HepG2 (cell line): ENCODE measurements at regions not wholly inside any gene's neighbourhood (a gene's known extent, or its start where the extent isn't known, plus 50 kb on each side); places are given as distances from the start of the nearest gene placed in this dataset.

Experiments used
- ATAC-seq: fragments of 200-7000 bp; cut with Tn5 transposase; 3 replicates; pipeline ENCODE4 v1.9.1; 2020; ENCODE audit warnings: mild to moderate bottlenecking, moderate library complexity
- BruUV-seq: library from RNA; stranded (reverse); fragments of 400-500 nt; replicated peaks from 2 replicates; lab custom pipeline; 2021; lab: Mats Ljungman, UMichigan
- CTCF ChIA-PET: fragments of 300-600 bp; formaldehyde crosslinking; extraction: SDS; loops from one replicate; lab custom pipeline; 2021; ENCODE audit warnings: low total read pairs, inconsistent platforms, low intra/inter-chr PET ratio; lab: Yijun Ruan, JAX
- POLR2A ChIA-PET: fragments of 350-600 bp; sonication (Branson Sonifier 250); formaldehyde crosslinking; loops from one replicate; lab custom pipeline; 2020; ENCODE audit warnings: antibody characterized with exemption, inconsistent platforms; lab: Yijun Ruan, JAX
- DNase-seq: peaks from one replicate; pipeline ENCODE4 v3.0.0-alpha.2; 2015; ENCODE audit warnings: low spot score
- FAIRE-seq: peaks from 3 replicates; lab custom pipeline; 2011; peaks lifted over from hg19 to GRCh38; lab: Jason Lieb, UNC
- H2AFZ ChIP-seq: one replicate; pipeline ENCODE4 v1.6.1; 2011; ENCODE audit warnings: low read length, inconsistent platforms
- H3K27ac ChIP-seq: fragments of 300-600 bp; 3 replicates; pipeline ENCODE4 v1.8.0; 2011; ENCODE audit warnings: mixed run types, mild to moderate bottlenecking, mixed read lengths, low read length, inconsistent platforms; ENCODE audit not compliant: insufficient read depth; ENCODE audit errors: extremely low read length
- H3K27me3 ChIP-seq, 2 experiments: fragments of 200-600 bp in 1 of 2; 2 replicates in 1 of 2; 3 replicates in 1 of 2; pipeline versions ENCODE4 v1.6.0 to v1.8.0; 2011; ENCODE audit warnings: low read length in 2 of 2, mild to moderate bottlenecking in 2 of 2, moderate library complexity in 2 of 2, inconsistent platforms in 1 of 2; ENCODE audit not compliant: insufficient read depth in 2 of 2, control insufficient read depth in 1 of 2
- H3K36me3 ChIP-seq, 2 experiments: fragments of 200-600 bp in 1 of 2; replicated peaks in 1 of 2; 2 replicates in 1 of 2; 3 replicates in 1 of 2; pipeline versions ENCODE4 v1.5.1 to v1.8.0; 2011; ENCODE audit warnings: low read length in 2 of 2, inconsistent platforms in 1 of 2; ENCODE audit not compliant: insufficient read depth in 2 of 2, control insufficient read depth in 1 of 2
- H3K4me1 ChIP-seq: 2 replicates; pipeline ENCODE4 v1.5.1; 2012; ENCODE audit warnings: low read length, inconsistent platforms; ENCODE audit not compliant: insufficient read depth
- H3K4me2 ChIP-seq: 2 replicates; pipeline ENCODE4 v1.6.0; 2011; ENCODE audit warnings: low read depth, low read length, inconsistent platforms
- H3K4me3 ChIP-seq, 3 experiments: fragments of 200-600 bp in 1 of 3; sonication (generic), shearing (Covaris generic) in 1 of 3; replicated peaks in 1 of 3; 2 replicates each; pipeline ENCODE4 v1.5.1; 2011 to 2016; ENCODE audit warnings: low read length in 3 of 3, inconsistent platforms in 2 of 3, low read depth in 2 of 3, mild to moderate bottlenecking in 2 of 3, control low read depth in 1 of 3, mixed read lengths in 1 of 3; ENCODE audit not compliant: insufficient read depth in 1 of 3
- H3K79me2 ChIP-seq: one replicate; pipeline ENCODE4 v1.6.1; 2011; ENCODE audit warnings: low read length, inconsistent platforms; ENCODE audit not compliant: insufficient read depth
- H3K9ac ChIP-seq: 2 replicates; pipeline ENCODE4 v1.6.0; 2011; ENCODE audit warnings: mild to moderate bottlenecking, low read depth, low read length, inconsistent platforms; ENCODE audit not compliant: insufficient read depth
- H3K9me3 ChIP-seq: 2 replicates; pipeline ENCODE4 v1.5.1; 2012; ENCODE audit warnings: mild to moderate bottlenecking, low read length
- H4K20me1 ChIP-seq: 2 replicates; pipeline ENCODE4 v1.6.0; 2011; ENCODE audit warnings: inconsistent platforms, mild to moderate bottlenecking, low read length, moderate library complexity; ENCODE audit not compliant: insufficient read depth
- CREM ChIP-seq, 2 experiments: sonication (generic) in 1 of 2; formaldehyde crosslinking in 1 of 2; IDR thresholded peaks; 2 replicates each; pipeline versions ENCODE4 v1.4.0 to v1.6.1; 2016 to 2020; ENCODE audit warnings: antibody characterized with exemption in 1 of 2, mild to moderate bottlenecking in 1 of 2, missing genetic modification reagents in 1 of 2
- DMAP1 ChIP-seq: IDR thresholded peaks from 2 replicates; pipeline ENCODE4 v1.6.1; 2016
- ELF3 ChIP-seq: IDR thresholded peaks from 2 replicates; pipeline ENCODE4 v1.6.1; 2016; ENCODE audit warnings: missing genetic modification reagents, missing compliant biosample characterization
- FOXK1 ChIP-seq: sonication (generic); formaldehyde crosslinking; IDR thresholded peaks from 2 replicates; pipeline ENCODE4 v1.4.0; 2020; ENCODE audit warnings: low read depth, missing genetic modification reagents, borderline replicate concordance
- HOXA9 ChIP-seq: sonication (generic); formaldehyde crosslinking; IDR thresholded peaks from 2 replicates; pipeline ENCODE4 v1.8.1; 2022; ENCODE audit warnings: missing genetic modification reagents, mild to moderate bottlenecking, moderate library complexity, borderline replicate concordance
- KDM3A ChIP-seq: IDR thresholded peaks from 2 replicates; pipeline ENCODE4 v1.6.1; 2018; ENCODE audit warnings: low read depth, missing compliant biosample characterization
- KLF9 ChIP-seq: IDR thresholded peaks from 2 replicates; pipeline ENCODE4 v1.6.1; 2016; ENCODE audit warnings: low read depth
- LBX2 ChIP-seq: sonication (generic); formaldehyde crosslinking; IDR thresholded peaks from 2 replicates; pipeline ENCODE4 v1.5.0; 2020; ENCODE audit warnings: missing genetic modification reagents, mild to moderate bottlenecking, borderline replicate concordance
- MED1 ChIP-seq: sonication (generic); formaldehyde crosslinking; IDR thresholded peaks from 2 replicates; pipeline ENCODE4 v1.4.0; 2020; ENCODE audit warnings: missing genetic modification reagents
- MXD4 ChIP-seq: IDR thresholded peaks from 2 replicates; pipeline ENCODE4 v1.6.1; 2016; ENCODE audit warnings: mild to moderate bottlenecking, missing biosample characterization, missing genetic modification reagents
- MXI1 ChIP-seq: IDR thresholded peaks from 3 replicates; pipeline ENCODE4 v1.6.1; 2012; ENCODE audit warnings: low read depth, low read length, inconsistent platforms, borderline replicate concordance
- PBX2 ChIP-seq: IDR thresholded peaks from 2 replicates; pipeline ENCODE4 v1.6.1; 2016; ENCODE audit warnings: control low read depth
- PHF20 ChIP-seq: sonication (generic); formaldehyde crosslinking; IDR thresholded peaks from 2 replicates; pipeline ENCODE4 v1.5.0; 2020; ENCODE audit warnings: mild to moderate bottlenecking, missing genetic modification reagents
- RARA ChIP-seq: IDR thresholded peaks from 2 replicates; pipeline ENCODE4 v1.6.1; 2016; ENCODE audit warnings: missing genetic modification reagents, missing compliant biosample characterization
- RBFOX2 ChIP-seq: fragments of 200-400 bp; formaldehyde crosslinking; IDR thresholded peaks from 2 replicates; pipeline ENCODE4 v1.6.1; 2017; ENCODE audit warnings: low read depth, mild to moderate bottlenecking, low read length
- TBX2 ChIP-seq: sonication (generic); formaldehyde crosslinking; IDR thresholded peaks from 2 replicates; pipeline ENCODE4 v1.5.0; 2020; ENCODE audit warnings: missing genetic modification reagents, mild to moderate bottlenecking, borderline replicate concordance
- THYN1 ChIP-seq: sonication (generic); formaldehyde crosslinking; IDR thresholded peaks from 2 replicates; pipeline ENCODE4 v1.8.1; 2023; ENCODE audit warnings: low read depth, mild to moderate bottlenecking, moderate library complexity, missing genetic modification reagents, borderline replicate concordance
- ZFX ChIP-seq: sonication (generic); formaldehyde crosslinking; IDR thresholded peaks from 2 replicates; pipeline ENCODE4 v1.4.0; 2020; ENCODE audit warnings: mild to moderate bottlenecking, low read depth, missing genetic modification reagents, moderate library complexity
- ZNF138 ChIP-seq: sonication (generic); formaldehyde crosslinking; IDR thresholded peaks from 2 replicates; pipeline ENCODE4 v1.5.0; 2020; ENCODE audit warnings: mild to moderate bottlenecking, low read depth, missing genetic modification reagents
- ZNF230 ChIP-seq: sonication (generic); formaldehyde crosslinking; IDR thresholded peaks from 2 replicates; pipeline ENCODE4 v1.4.0; 2020; ENCODE audit warnings: mild to moderate bottlenecking, missing genetic modification reagents
- ZNF766 ChIP-seq: sonication (generic); formaldehyde crosslinking; IDR thresholded peaks from 2 replicates; pipeline ENCODE4 v1.5.0; 2020; ENCODE audit warnings: missing genetic modification reagents, borderline replicate concordance
- ZNF777 ChIP-seq: sonication (generic); formaldehyde crosslinking; IDR thresholded peaks from 2 replicates; pipeline ENCODE4 v1.4.0; 2020; ENCODE audit warnings: missing genetic modification reagents
- WGBS: methylation state at CpG from one replicate; pipeline ENCODE4 v1.1.6; 2017; ENCODE audit warnings: low lambda C conversion rate; 5-methylcytosine and 5-hydroxymethylcytosine counted together
- in situ Hi-C: cut with HindIII; loops from 2 replicates; pipeline ENCODE4 v1.10.0; 2017; ENCODE audit warnings: low pct_unique_long_range_greater_than_20kb; ENCODE audit not compliant: extremely low pct_ligation_motif_present
- intact Hi-C: fragments of 100-400 bp; cut with micrococcal nuclease; formaldehyde crosslinking; loops from one replicate; pipeline ENCODE4 v1.10.0; 2022; ENCODE audit not compliant: unreplicated experiment
- TF ChIP-seq, protein P1 (sequence below): sonication (generic); formaldehyde crosslinking; IDR thresholded peaks from 2 replicates; pipeline ENCODE4 v1.8.1; 2023; ENCODE audit warnings: mild to moderate bottlenecking, moderate library complexity, missing genetic modification reagents

DNA sequence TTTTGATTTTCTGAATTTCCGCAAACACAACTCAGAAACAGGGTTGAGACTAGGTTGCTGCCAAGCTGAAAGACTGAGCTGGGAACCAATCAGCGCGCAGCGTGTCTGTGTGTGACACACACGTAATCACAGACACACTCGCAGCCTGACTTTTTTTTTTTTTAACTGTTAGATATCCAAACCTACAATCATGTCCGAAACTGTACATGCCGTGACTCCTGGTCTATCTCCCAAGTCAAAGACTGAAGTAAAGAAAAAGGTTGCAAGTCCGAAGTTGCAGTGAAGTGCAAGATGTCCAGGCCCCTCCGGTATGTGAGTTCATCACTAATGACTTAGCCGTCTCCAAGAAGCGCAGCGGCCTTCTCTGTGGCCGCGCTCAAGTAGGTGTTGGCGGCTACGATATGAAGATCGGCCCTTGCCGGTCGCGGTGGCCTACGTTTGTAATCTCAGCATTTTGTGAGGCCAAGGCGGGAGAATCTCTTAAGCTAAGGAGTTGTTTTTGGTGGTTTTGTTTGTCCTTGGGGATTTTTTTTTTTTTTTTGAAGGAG lies 108.2 kb downstream of the HFE start:
- DNase-seq (peak; percentile 94), FAIRE-seq (peak; percentile 81), ATAC-seq (peak; percentile 51)
- in situ Hi-C loops (loop anchor here (5.0 kb wide), 1 partner anchor 73 kb away; a partner anchor contains a TSS), intact Hi-C loops (loop anchor here (5.0 to 10.0 kb wide), 4 partner anchors 93 to 1699 kb away; a partner anchor contains a TSS)
- CTCF ChIA-PET = no interaction called here
- no peaks in the 10 kb centered on the region for H3K36me3 ChIP-seq
- peak overlapping the region; percentile 81 for H2AFZ ChIP-seq
- POLR2A ChIA-PET = interaction anchor here (0.7 to 7.9 kb wide), 16 partner anchors 9 to 1641 kb away, joined by 3 to 336 read pairs (median 5); a partner anchor contains a TSS
- H4K20me1 ChIP-seq = no peaks in the 10 kb centered on the region
- peak overlapping the region; percentile 90 for H3K4me2 ChIP-seq
- peak overlapping the region; percentile 90 for H3K9ac ChIP-seq
- H3K4me3 ChIP-seq = peak overlapping the region; percentile 81 to 90 (median 87)
- H3K9me3 ChIP-seq = no peaks in the 10 kb centered on the region
- peak overlapping the region; percentile 94 for H3K27ac ChIP-seq
- under 1% methylated on average over 23 of the region's 23 CpGs for WGBS
- BruUV-seq = no TSS peak
- peaks cover 30% of the 10 kb centered on the region for H3K4me1 ChIP-seq
- peaks cover 14% of the 10 kb centered on the region for H3K79me2 ChIP-seq
- no peaks in the 10 kb centered on the region; a peak in 1 of 5 replicates for H3K27me3 ChIP-seq
- TF ChIP-seq RBFOX2 (peak; percentile 54), ZNF766 (CRISPR knock-in tag) (no peak), ZNF777 (CRISPR knock-in tag) (0 out of 2 replicates have a peak, but pooled peaks have one; percentile 14), KDM3A (CRISPR knock-in tag) (peak; percentile 34; the same call in 1 of the 2 replicates), DMAP1 (peak; percentile 43; the same call in 1 of the 2 replicates), THYN1 (CRISPR knock-in tag) (no peak), PBX2 (CRISPR knock-in tag) (peak; percentile 80), ZNF138 (CRISPR knock-in tag) (0 out of 2 replicates have a peak, but pooled peaks have one; percentile 40), ZFX (CRISPR knock-in tag) (peak; percentile 79), ZNF230 (0 out of 2 replicates have a peak, but pooled peaks have one; percentile 59), TBX2 (peak; percentile 62; the same call in 1 of the 2 replicates), MXD4 (CRISPR knock-in tag) (0 out of 2 replicates have a peak, but pooled peaks have one; percentile 16), HOXA9 (no peak), MXI1 (0 out of 3 replicates have a peak, but pooled peaks have one; percentile 26), CREM (IDR thresholded peaks at IDR 0.05) (peak; percentile 91), CREM (CRISPR knock-in tag; IDR thresholded peaks at IDR 0.05) (no peak), ELF3 (CRISPR knock-in tag) (0 out of 2 replicates have a peak, but pooled peaks have one; percentile 20), LBX2 (CRISPR knock-in tag) (no peak), FOXK1 (CRISPR knock-in tag) (peak; percentile 54; the same call in 1 of the 2 replicates), KLF9 (CRISPR knock-in tag) (peak; percentile 44; the same call in 1 of the 2 replicates), PHF20 (CRISPR knock-in tag) (peak; percentile 36; the same call in 1 of the 2 replicates), MED1 (CRISPR knock-in tag) (peak; percentile 69; the same call in 1 of the 2 replicates), RARA (CRISPR knock-in tag) (0 out of 2 replicates have a peak, but pooled peaks have one; percentile 6)
- TF ChIP-seq, protein P1, sequence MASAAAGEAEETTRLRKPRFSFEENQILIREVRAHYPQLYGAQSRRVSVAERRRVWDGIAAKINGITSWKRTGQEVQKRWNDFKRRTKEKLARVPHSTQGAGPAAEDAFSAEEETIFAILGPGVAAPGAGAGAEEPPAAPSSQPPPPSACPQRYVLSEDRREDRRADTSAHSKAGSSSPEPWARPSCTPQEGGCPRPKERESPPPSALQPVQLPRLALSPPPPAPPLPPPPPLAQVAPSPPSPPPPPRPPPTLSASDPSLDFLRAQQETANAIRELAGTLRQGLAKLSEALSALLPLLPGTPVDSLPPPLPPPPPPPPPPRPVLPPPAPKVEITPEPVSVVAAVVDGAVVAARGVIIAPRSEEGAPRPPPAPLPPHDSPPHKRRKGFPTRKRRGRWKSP (CRISPR knock-in tag) = peak; percentile 61; the same call in 1 of the 2 replicates
